ENCODE measurements at regions not wholly inside any gene's neighbourhood (a gene's known extent, or its start where the extent isn't known, plus 50 kb on each side); places are given as distances from the start of the nearest gene placed in this dataset.
A peak's percentile ranks its signal among the peaks of the same experiment; 100 is the strongest.

GRCh38 chr9:88596376-88596775, 61.4 kb downstream of the NXNL2 start:
- Histone ChIP-seq H3K9me3 (ENCODE audit: control insufficient read depth in 2 of 3, insufficient read depth in 1 of 3, low read length in 3 of 3) (no peaks in the 10 kb centered on the region), H3K27me3 (ENCODE audit: control insufficient read depth, insufficient read depth, low read length) (no peaks in the 10 kb centered on the region), H3K4me3 (ENCODE audit: low read length in 3 of 3) (no peak overlapping the region), H3K9ac (ENCODE audit: low read length in 3 of 3) (no peak overlapping the region), H3K27ac (ENCODE audit: low read depth in 2 of 2, low read length in 2 of 2) (no peak overlapping the region), H3K4me1 (ENCODE audit: control insufficient read depth in 2 of 3, insufficient read depth in 2 of 3, low read depth in 1 of 3, low read length in 3 of 3) (peaks cover 0 to 3% (median 0%) of the 10 kb centered on the region in 3 donors), H3K36me3 (ENCODE audit: control insufficient read depth in 2 of 3, insufficient read depth in 3 of 3, low read length in 3 of 3) (no peaks in the 10 kb centered on the region)
- no peak for TF ChIP-seq CTCF (IDR thresholded peaks at IDR 0.05; ENCODE audit: borderline replicate concordance, extremely low read depth, insufficient read depth)
- intact Hi-C loops (cut with DNase I): no loop called here
- DNase-seq (peak in 3 of 5 donors; percentile 64 to 80 (median 71)), FAIRE-seq (no peak)

DNA sequence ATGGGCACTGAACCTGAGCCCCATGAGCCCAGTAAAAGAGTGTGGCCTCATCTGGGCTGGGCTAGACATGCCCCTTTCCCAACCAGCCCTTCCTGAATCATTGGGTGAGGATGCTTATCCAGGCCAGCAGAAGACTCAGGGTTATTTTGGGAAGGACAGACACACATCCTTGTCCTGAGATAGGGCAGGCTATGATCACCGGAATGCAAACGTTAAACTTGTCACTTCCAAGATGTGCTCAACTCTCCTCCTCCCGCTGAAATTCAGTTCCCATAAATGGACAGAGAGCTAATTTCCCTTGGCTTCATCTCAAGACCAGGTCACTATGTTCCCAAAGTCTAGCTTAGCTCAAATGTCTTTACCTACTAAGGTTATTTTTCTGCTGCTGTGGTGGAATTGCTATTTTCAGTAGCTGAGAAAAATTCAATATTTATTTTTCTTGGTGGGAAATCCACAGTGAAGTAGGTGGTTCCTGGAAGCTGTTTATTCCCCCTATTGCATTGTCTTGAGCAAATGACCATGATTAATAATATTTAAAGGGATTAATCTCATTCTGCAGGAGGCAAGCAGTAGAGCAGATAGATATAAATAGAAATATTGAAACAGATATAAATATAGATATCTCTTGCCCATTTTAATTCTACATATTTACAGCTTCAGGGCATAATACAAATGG, 70.0 kb downstream of the NXNL2 start:
- H3K27ac ChIP-seq (ENCODE audit: low read depth in 2 of 2, low read length in 2 of 2): peak overlapping the region; percentile 37 to 43
- H3K27me3 ChIP-seq (ENCODE audit: control insufficient read depth, insufficient read depth, low read length): no peaks in the 10 kb centered on the region
- no peak overlapping the region for H3K9ac ChIP-seq (ENCODE audit: low read length in 3 of 3)
- FAIRE-seq: no peak
- H3K4me1 ChIP-seq (ENCODE audit: control insufficient read depth in 2 of 3, insufficient read depth in 2 of 3, low read depth in 1 of 3, low read length in 3 of 3): no peaks in the 10 kb centered on the region
- peak in 2 of 5 donors; percentile 11 to 46 for DNase-seq
- no peak overlapping the region for H3K4me3 ChIP-seq (ENCODE audit: low read length in 3 of 3)
- no peak for TF ChIP-seq CTCF (IDR thresholded peaks at IDR 0.05; ENCODE audit: borderline replicate concordance, extremely low read depth, insufficient read depth)
- no peaks in the 10 kb centered on the region for H3K9me3 ChIP-seq (ENCODE audit: control insufficient read depth in 2 of 3, insufficient read depth in 1 of 3, low read length in 3 of 3)
- intact Hi-C loops (cut with DNase I): no loop called here
- no peaks in the 10 kb centered on the region for H3K36me3 ChIP-seq (ENCODE audit: control insufficient read depth in 2 of 3, insufficient read depth in 3 of 3, low read length in 3 of 3)

GRCh38 chr9:88605512-88606362, 70.8 kb downstream of the NXNL2 start:
- FAIRE-seq: no peak
- no peak for TF ChIP-seq CTCF (IDR thresholded peaks at IDR 0.05; ENCODE audit: borderline replicate concordance, extremely low read depth, insufficient read depth)
- H3K4me3 ChIP-seq (ENCODE audit: low read length in 3 of 3): no peak overlapping the region
- intact Hi-C loops (cut with DNase I): no loop called here
- no peaks in the 10 kb centered on the region for H3K27me3 ChIP-seq (ENCODE audit: control insufficient read depth, insufficient read depth, low read length)
- H3K9ac ChIP-seq (ENCODE audit: low read length in 3 of 3): no peak overlapping the region
- H3K27ac ChIP-seq (ENCODE audit: low read depth in 2 of 2, low read length in 2 of 2): peak overlapping the region; percentile 41 to 79
- H3K9me3 ChIP-seq (ENCODE audit: control insufficient read depth in 2 of 3, insufficient read depth in 1 of 3, low read length in 3 of 3): no peaks in the 10 kb centered on the region
- no peaks in the 10 kb centered on the region for H3K4me1 ChIP-seq (ENCODE audit: control insufficient read depth in 2 of 3, insufficient read depth in 2 of 3, low read depth in 1 of 3, low read length in 3 of 3)
- peak in 2 of 5 donors; percentile 71 to 82 for DNase-seq
- no peaks in the 10 kb centered on the region for H3K36me3 ChIP-seq (ENCODE audit: control insufficient read depth in 2 of 3, insufficient read depth in 3 of 3, low read length in 3 of 3)
